ENCODE measurements at regions not wholly inside any gene's neighbourhood (a gene's known extent, or its start where the extent isn't known, plus 50 kb on each side); places are given as distances from the start of the nearest gene placed in this dataset.

GRCh38 chr2:189305291-189305943 is 125.9 kb upstream of the COL5A2 start:
- ATAC-seq (ENCODE audit: low read depth) (peak; percentile 73), DNase-seq (ENCODE audit: low spot score) (no peak)
- TF ChIP-seq CTCF (IDR thresholded peaks at IDR 0.05; ENCODE audit: poor library complexity, severe bottlenecking): no peak
- no peaks in the 10 kb centered on the region for H3K27me3 ChIP-seq (ENCODE audit: insufficient read depth, poor library complexity, severe bottlenecking)
- no peak overlapping the region for H3K27ac ChIP-seq (ENCODE audit: poor library complexity, severe bottlenecking)
- no peaks in the 10 kb centered on the region for H3K36me3 ChIP-seq (ENCODE audit: low read depth)
- H3K4me1 ChIP-seq (ENCODE audit: insufficient read depth, poor library complexity, severe bottlenecking): peaks cover 15% of the 10 kb centered on the region
- H3K9me3 ChIP-seq (ENCODE audit: severe bottlenecking): no peaks in the 10 kb centered on the region
- no peak overlapping the region for H3K4me3 ChIP-seq (ENCODE audit: severe bottlenecking)

- Histone ChIP-seq H3K4me3 (ENCODE audit: severe bottlenecking) (no peak overlapping the region), H3K36me3 (ENCODE audit: low read depth) (no peaks in the 10 kb centered on the region), H3K27ac (ENCODE audit: poor library complexity, severe bottlenecking) (no peak overlapping the region), H3K9me3 (ENCODE audit: severe bottlenecking) (no peaks in the 10 kb centered on the region), H3K27me3 (ENCODE audit: insufficient read depth, poor library complexity, severe bottlenecking) (no peaks in the 10 kb centered on the region), H3K4me1 (ENCODE audit: insufficient read depth, poor library complexity, severe bottlenecking) (peaks cover 15% of the 10 kb centered on the region)
- no peak for ATAC-seq (ENCODE audit: low read depth)
- TF ChIP-seq CTCF (IDR thresholded peaks at IDR 0.05; ENCODE audit: poor library complexity, severe bottlenecking): no peak
- no peak for DNase-seq (ENCODE audit: low spot score)
These were observed 127.0 kb upstream of the COL5A2 start for GRCh38 chr2:189306525-189306924.

GRCh38 chr2:189308056-189308790 is 128.7 kb upstream of the COL5A2 start:
- no peak for DNase-seq (ENCODE audit: low spot score)
- Histone ChIP-seq H3K27me3 (ENCODE audit: insufficient read depth, poor library complexity, severe bottlenecking) (no peaks in the 10 kb centered on the region), H3K9me3 (ENCODE audit: severe bottlenecking) (no peaks in the 10 kb centered on the region), H3K4me1 (ENCODE audit: insufficient read depth, poor library complexity, severe bottlenecking) (peaks cover 4% of the 10 kb centered on the region), H3K4me3 (ENCODE audit: severe bottlenecking) (no peak overlapping the region), H3K27ac (ENCODE audit: poor library complexity, severe bottlenecking) (no peak overlapping the region), H3K36me3 (ENCODE audit: low read depth) (no peaks in the 10 kb centered on the region)
- no peak for TF ChIP-seq CTCF (IDR thresholded peaks at IDR 0.05; ENCODE audit: poor library complexity, severe bottlenecking)
- ATAC-seq (ENCODE audit: low read depth): no peak

GRCh38 chr2:189309331-189309730 is 129.8 kb upstream of the COL5A2 start:
- no peaks in the 10 kb centered on the region for H3K36me3 ChIP-seq (ENCODE audit: low read depth)
- H3K27me3 ChIP-seq (ENCODE audit: insufficient read depth, poor library complexity, severe bottlenecking): no peaks in the 10 kb centered on the region
- H3K9me3 ChIP-seq (ENCODE audit: severe bottlenecking): no peaks in the 10 kb centered on the region
- no peak overlapping the region for H3K27ac ChIP-seq (ENCODE audit: poor library complexity, severe bottlenecking)
- peaks cover 4% of the 10 kb centered on the region for H3K4me1 ChIP-seq (ENCODE audit: insufficient read depth, poor library complexity, severe bottlenecking)
- ATAC-seq (ENCODE audit: low read depth) (no peak), DNase-seq (ENCODE audit: low spot score) (no peak)
- TF ChIP-seq CTCF (IDR thresholded peaks at IDR 0.05; ENCODE audit: poor library complexity, severe bottlenecking): no peak
- no peak overlapping the region for H3K4me3 ChIP-seq (ENCODE audit: severe bottlenecking)

- no peaks in the 10 kb centered on the region for H3K36me3 ChIP-seq (ENCODE audit: low read depth)
- H3K4me3 ChIP-seq (ENCODE audit: severe bottlenecking): no peak overlapping the region
- ATAC-seq (ENCODE audit: low read depth) (no peak), DNase-seq (ENCODE audit: low spot score) (peak; percentile 44)
- H3K4me1 ChIP-seq (ENCODE audit: insufficient read depth, poor library complexity, severe bottlenecking): no peaks in the 10 kb centered on the region
- no peaks in the 10 kb centered on the region for H3K9me3 ChIP-seq (ENCODE audit: severe bottlenecking)
- H3K27me3 ChIP-seq (ENCODE audit: insufficient read depth, poor library complexity, severe bottlenecking): no peaks in the 10 kb centered on the region
- no peak overlapping the region for H3K27ac ChIP-seq (ENCODE audit: poor library complexity, severe bottlenecking)
- TF ChIP-seq CTCF (IDR thresholded peaks at IDR 0.05; ENCODE audit: poor library complexity, severe bottlenecking): no peak
These were observed 129.1 kb upstream of the WDR75 start for GRCh38 chr2:189312211-189312610.

Measured in RWPE2 (cell line).